K562 (cell line): ENCODE measurements at regions not wholly inside any gene's neighbourhood (a gene's known extent, or its start where the extent isn't known, plus 50 kb on each side); places are given as distances from the start of the nearest gene placed in this dataset.
A peak's percentile ranks its signal among the peaks of the same experiment; 100 is the strongest.

Experiments
- ARID1B ChIP-seq: fragments of 450-650 bp; IDR thresholded peaks from 2 replicates; pipeline ENCODE4 v1.6.1; 2016; ENCODE audit warnings: antibody characterized with exemption, mild to moderate bottlenecking, inconsistent platforms
- CBX1 ChIP-seq: sonication (generic); IDR thresholded peaks from 2 replicates; pipeline ENCODE4 v1.6.1; 2016; ENCODE audit warnings: antibody characterized with exemption, low read depth, mild to moderate bottlenecking
- DDX20 ChIP-seq: fragments of 450-650 bp; IDR thresholded peaks from 2 replicates; pipeline ENCODE4 v1.6.1; 2016; ENCODE audit warnings: missing genetic modification characterization, low read depth, mild to moderate bottlenecking, missing compliant biosample characterization, moderate library complexity
- DNMT1 ChIP-seq: fragments of 450-650 bp; IDR thresholded peaks from 2 replicates; pipeline ENCODE4 v1.6.1; 2016; ENCODE audit warnings: antibody characterized with exemption, mild to moderate bottlenecking
- E2F3 ChIP-seq: fragments of 250-450 bp; sonication (Bioruptor Pico); IDR thresholded peaks from 2 replicates; pipeline ENCODE4 v1.4.0; 2020; ENCODE audit warnings: mild to moderate bottlenecking
- ETV1 ChIP-seq: fragments of 450-650 bp; conservative IDR thresholded peaks from 2 replicates; pipeline ENCODE4 v1.6.1; 2016; ENCODE audit warnings: missing genetic modification characterization, control low read depth, low read depth, missing compliant biosample characterization
- FOXJ2 ChIP-seq: fragments of 200-800 bp; sonication (Bioruptor generic); IDR thresholded peaks from 2 replicates; pipeline ENCODE4 v1.6.1; 2016; ENCODE audit warnings: missing genetic modification characterization, missing compliant biosample characterization
- MAFK ChIP-seq: IDR thresholded peaks from 2 replicates; pipeline ENCODE4 v1.6.1; 2011; ENCODE audit warnings: low read length, improper control_type of control experiment
- USF2 ChIP-seq: sonication (generic); formaldehyde crosslinking; IDR thresholded peaks from 2 replicates; pipeline ENCODE4 v1.5.0; 2020; ENCODE audit warnings: missing genetic modification reagents
- ZZZ3 ChIP-seq: fragments of 450-650 bp; IDR thresholded peaks from 2 replicates; pipeline ENCODE4 v1.6.1; 2016; ENCODE audit warnings: antibody characterized with exemption, mild to moderate bottlenecking, moderate library complexity
- TF ChIP-seq, protein P1 (sequence below): IDR thresholded peaks from 2 replicates; pipeline ENCODE4 v1.6.1; 2011; ENCODE audit warnings: borderline replicate concordance, low read depth, mild to moderate bottlenecking, moderate library complexity, low read length; ENCODE audit not compliant: insufficient read depth, poor library complexity, severe bottlenecking

DNA sequence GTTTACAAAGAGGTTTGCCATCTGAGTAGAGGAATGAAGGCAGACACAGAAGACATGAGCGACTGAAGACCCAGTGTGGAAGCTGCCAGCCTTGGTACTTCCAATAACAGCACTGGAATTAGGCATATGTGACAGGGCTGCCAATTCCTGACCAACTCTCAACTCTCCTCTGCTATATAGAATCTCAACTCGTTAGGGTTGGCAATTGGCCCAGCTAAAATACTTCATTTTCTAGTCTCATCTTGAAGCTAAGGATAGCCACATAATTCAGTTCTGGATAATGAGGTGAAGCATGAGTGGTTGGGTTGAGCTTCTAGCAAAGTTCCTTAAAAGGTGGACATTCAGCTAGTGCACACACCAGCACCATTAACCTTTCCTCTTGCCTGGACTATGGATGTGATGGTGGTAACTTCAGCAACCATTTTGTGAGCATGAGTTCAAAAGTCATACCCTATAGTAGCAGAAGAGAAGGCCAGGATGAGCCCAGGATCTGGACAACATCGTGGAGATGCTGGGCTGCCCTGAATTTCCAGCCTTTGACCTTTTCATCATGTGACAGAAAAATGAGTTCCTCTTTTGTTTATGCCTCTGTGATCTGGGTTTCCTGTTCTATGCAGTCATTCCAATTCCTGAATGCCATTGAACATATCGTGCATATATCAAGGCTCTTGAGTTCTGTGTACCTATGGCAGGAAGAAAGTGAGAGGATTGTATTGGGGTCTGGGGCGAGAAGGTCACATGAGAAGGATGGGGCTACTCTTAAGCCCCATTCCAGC is 68.1 kb upstream of the HAAO start (continued):
- TF ChIP-seq, protein P1, sequence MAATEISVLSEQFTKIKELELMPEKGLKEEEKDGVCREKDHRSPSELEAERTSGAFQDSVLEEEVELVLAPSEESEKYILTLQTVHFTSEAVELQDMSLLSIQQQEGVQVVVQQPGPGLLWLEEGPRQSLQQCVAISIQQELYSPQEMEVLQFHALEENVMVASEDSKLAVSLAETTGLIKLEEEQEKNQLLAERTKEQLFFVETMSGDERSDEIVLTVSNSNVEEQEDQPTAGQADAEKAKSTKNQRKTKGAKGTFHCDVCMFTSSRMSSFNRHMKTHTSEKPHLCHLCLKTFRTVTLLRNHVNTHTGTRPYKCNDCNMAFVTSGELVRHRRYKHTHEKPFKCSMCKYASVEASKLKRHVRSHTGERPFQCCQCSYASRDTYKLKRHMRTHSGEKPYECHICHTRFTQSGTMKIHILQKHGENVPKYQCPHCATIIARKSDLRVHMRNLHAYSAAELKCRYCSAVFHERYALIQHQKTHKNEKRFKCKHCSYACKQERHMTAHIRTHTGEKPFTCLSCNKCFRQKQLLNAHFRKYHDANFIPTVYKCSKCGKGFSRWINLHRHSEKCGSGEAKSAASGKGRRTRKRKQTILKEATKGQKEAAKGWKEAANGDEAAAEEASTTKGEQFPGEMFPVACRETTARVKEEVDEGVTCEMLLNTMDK, result no peak
- TF ChIP-seq USF2 (CRISPR knock-in tag), result 0 out of 2 replicates have a peak, but pooled peaks have one; percentile 6
- no peak for TF ChIP-seq MAFK
- no peak for TF ChIP-seq ETV1 (tag)
- TF ChIP-seq DDX20 (tag), result no peak
- no peak for TF ChIP-seq ARID1B
- TF ChIP-seq DNMT1, result no peak
- no peak for TF ChIP-seq FOXJ2 (tag)
- peak; percentile 43; the same call in 1 of the 2 replicates for TF ChIP-seq CBX1
- no peak for TF ChIP-seq E2F3
- TF ChIP-seq ZZZ3, result no peak
